ENCODE measurements at regions not wholly inside any gene's neighbourhood (a gene's known extent, or its start where the extent isn't known, plus 50 kb on each side); places are given as distances from the start of the nearest gene placed in this dataset.

DNA sequence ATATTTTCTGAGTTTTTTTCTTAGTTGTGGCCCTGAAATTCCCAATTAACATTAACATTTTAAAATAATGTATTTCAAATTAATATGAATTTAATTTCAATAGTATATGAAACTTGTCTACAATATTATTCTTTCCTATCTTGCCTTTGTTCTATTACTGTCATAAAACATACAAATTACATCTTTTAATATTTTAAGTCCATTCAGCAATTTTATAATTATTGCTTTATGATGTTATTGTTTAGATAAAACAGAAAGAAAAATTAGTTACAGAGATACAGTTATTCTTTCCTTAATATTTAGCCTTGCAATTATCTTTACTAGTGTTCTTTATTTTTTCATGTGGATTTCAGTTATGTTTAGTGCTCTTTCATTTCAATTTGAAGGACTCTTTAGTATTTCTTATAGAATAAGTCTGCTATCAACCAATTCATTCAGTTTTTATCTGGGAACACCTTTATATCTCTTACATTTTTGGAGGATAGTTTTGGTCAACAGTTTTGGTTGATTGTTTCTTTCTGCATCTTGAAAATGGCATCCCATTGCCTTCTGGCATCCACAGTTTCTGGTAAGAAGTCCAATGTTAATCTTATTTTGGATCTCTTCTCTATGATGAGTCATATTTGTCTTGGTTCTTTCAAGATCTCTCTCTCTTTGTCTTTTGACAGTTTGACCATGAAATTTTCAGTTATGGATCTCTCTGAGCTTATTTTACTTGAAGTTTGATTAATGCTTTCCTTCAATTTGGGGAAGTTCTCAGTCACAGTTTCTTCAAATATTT is 76.9 kb upstream of the CHST9 start:
- Mint-ChIP-seq H3K36me3 (no peaks in the 10 kb centered on the region), H3K27me3 (ENCODE audit: low read depth in 3 of 3) (peaks cover 0 to 3% (median 0%) of the 10 kb centered on the region in 3 donors), H3K27ac (no peak overlapping the region), H3K4me3 (no peak overlapping the region), H3K9me3 (peaks cover 0 to 35% (median 17%) of the 10 kb centered on the region in 6 donors), H3K4me1 (no peaks in the 10 kb centered on the region)
- no peak for DNase-seq

GRCh38 chr18:27253571-27253970 is 68.5 kb upstream of the CHST9 start:
- Mint-ChIP-seq H3K27me3 (ENCODE audit: low read depth in 3 of 3) (no peaks in the 10 kb centered on the region), H3K4me1 (no peaks in the 10 kb centered on the region), H3K9me3 (peaks cover 6 to 32% (median 9%) of the 10 kb centered on the region in 6 donors), H3K4me3 (no peak overlapping the region), H3K27ac (no peak overlapping the region), H3K36me3 (peaks cover 0 to 3% (median 0%) of the 10 kb centered on the region in 3 donors)
- no peak for DNase-seq

DNA sequence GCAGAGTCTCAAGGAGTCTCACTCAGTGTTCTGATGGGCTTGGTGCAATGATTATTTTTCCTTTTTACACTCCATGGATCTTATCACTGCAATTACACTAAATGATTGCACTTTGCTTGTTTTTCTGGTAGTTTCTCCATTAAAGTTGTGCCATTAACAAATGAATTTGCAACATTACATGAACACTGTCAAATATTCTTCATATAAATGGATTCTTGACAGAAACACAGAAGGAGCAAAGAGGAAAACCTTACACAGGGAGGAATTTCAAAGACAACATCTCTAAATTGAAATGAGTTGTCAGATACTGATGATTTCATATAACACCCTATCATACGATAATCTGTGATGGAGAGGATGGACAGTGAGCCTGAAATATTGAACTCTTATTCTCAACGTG is 65.4 kb upstream of the CHST9 start:
- Mint-ChIP-seq H3K27me3 (ENCODE audit: low read depth in 3 of 3) (no peaks in the 10 kb centered on the region), H3K27ac (no peak overlapping the region)

DNA sequence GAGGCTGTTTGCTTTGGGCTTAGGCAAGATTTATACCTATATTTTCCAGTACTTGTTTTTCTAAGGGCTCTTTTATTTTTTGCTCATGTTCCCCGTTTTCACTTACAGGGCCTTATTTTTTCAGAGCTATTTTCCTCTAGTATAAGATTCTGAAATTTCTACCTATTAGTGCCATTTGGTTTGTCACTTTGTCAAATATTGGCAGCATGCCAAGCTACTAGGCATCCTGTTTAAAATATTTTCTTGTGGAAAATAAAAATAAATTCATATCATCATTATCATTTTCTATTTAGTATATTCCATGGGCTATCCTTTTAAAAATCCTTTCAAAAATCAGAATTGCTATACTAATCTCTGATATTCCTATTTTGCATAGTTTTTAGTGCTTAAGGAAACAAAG is 64.8 kb upstream of the CHST9 start:
- Mint-ChIP-seq H3K27ac (no peak overlapping the region), H3K4me3 (no peak overlapping the region), H3K9me3 (peaks cover 6 to 32% (median 10%) of the 10 kb centered on the region in 6 donors), H3K36me3 (peaks cover 0 to 3% (median 0%) of the 10 kb centered on the region in 3 donors), H3K27me3 (ENCODE audit: low read depth in 3 of 3) (no peaks in the 10 kb centered on the region), H3K4me1 (no peaks in the 10 kb centered on the region)
- no peak for DNase-seq

More for the DNA sequence above, 65.4 kb upstream of the CHST9 start:
- peaks cover 6 to 32% (median 11%) of the 10 kb centered on the region in 6 donors for H3K9me3 Mint-ChIP-seq
- no peak for DNase-seq
- peaks cover 0 to 3% (median 0%) of the 10 kb centered on the region in 3 donors for H3K36me3 Mint-ChIP-seq
- no peak overlapping the region for H3K4me3 Mint-ChIP-seq
- H3K4me1 Mint-ChIP-seq, result no peaks in the 10 kb centered on the region

DNA sequence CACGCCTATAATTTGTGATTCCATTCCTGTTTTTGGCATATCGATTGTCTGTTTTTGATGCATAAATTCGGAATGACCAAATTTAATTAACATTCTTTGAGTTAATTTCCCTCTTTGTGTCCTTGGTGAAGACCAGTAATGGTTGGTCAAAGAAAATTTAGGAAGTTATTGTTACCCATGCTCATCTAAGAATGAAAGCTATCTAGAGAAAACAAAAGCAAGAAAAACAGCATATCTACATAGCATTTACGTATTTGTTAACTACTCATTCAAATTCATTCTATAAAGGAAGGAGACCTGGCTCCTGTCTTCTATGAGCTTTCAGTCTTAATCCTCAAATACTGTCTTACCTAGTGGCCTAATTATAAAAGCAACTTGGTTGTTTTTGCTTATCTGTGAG is 59.2 kb upstream of the CHST9 start:
- H3K27me3 Mint-ChIP-seq (ENCODE audit: low read depth in 3 of 3), result peaks cover 0 to 2% (median 0%) of the 10 kb centered on the region in 3 donors

GRCh38 chr18:27242392-27243047 is 57.4 kb upstream of the CHST9 start:
- Mint-ChIP-seq H3K4me1 (no peaks in the 10 kb centered on the region), H3K27ac (no peak overlapping the region), H3K9me3 (peaks cover 4 to 21% (median 6%) of the 10 kb centered on the region in 6 donors), H3K4me3 (no peak overlapping the region), H3K36me3 (no peaks in the 10 kb centered on the region), H3K27me3 (ENCODE audit: low read depth in 3 of 3) (peaks cover 0 to 2% (median 0%) of the 10 kb centered on the region in 3 donors)
- no peak for DNase-seq

More for the DNA sequence above, 59.2 kb upstream of the CHST9 start:
- DNase-seq, result no peak
- Mint-ChIP-seq H3K27ac (no peak overlapping the region), H3K4me3 (no peak overlapping the region), H3K4me1 (no peaks in the 10 kb centered on the region), H3K9me3 (peaks cover 4 to 20% (median 8%) of the 10 kb centered on the region in 6 donors), H3K36me3 (peaks cover 0 to 2% (median 0%) of the 10 kb centered on the region in 3 donors)

DNA sequence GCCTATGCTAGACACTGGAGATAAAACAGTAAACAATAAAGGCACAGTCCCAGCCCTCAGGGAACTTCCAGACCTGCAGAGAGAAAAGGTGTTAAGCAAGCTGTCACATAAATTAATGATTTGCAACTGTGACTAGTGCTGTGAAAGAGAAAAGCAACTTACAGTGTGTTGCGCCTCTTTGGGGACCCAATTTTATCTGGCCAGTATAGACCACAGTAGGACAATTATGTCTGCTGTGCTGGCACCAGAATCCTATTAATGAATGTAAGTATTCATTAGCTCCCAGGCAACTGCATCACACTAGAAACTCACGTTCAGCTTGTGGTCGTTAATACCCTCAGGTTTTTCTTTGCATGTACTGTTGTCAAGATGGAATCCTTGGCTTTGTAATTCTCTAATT is 55.3 kb upstream of the CHST9 start:
- H3K4me1 Mint-ChIP-seq, result no peaks in the 10 kb centered on the region
- H3K9me3 Mint-ChIP-seq, result peaks cover 4 to 21% (median 6%) of the 10 kb centered on the region in 6 donors
- H3K4me3 Mint-ChIP-seq, result no peak overlapping the region
- H3K27me3 Mint-ChIP-seq (ENCODE audit: low read depth in 3 of 3), result peaks cover 0 to 2% (median 0%) of the 10 kb centered on the region in 3 donors
- DNase-seq, result no peak
- no peaks in the 10 kb centered on the region for H3K36me3 Mint-ChIP-seq
- H3K27ac Mint-ChIP-seq, result no peak overlapping the region

DNA sequence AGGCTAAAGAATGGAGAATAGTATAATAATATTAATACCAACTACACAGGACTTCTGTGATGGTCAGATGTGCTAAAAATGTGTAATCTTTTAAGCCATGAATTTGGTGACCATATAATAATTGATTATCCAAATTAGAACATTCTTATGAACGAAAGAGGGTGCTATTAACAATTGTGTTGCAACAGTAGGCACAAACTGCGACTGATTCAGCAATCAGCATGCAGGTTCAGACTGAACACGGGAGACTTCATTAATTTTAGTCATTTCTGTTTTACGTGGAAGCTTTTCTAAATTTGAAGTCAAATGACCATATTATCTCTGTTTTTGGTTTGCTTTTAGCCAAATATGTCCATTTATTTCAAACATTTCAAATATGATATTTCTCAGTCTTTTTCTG is 54.6 kb upstream of the CHST9 start:
- Mint-ChIP-seq H3K36me3 (no peaks in the 10 kb centered on the region), H3K27ac (no peak overlapping the region), H3K9me3 (peaks cover 4 to 26% (median 6%) of the 10 kb centered on the region in 6 donors), H3K4me1 (no peaks in the 10 kb centered on the region), H3K4me3 (no peak overlapping the region), H3K27me3 (ENCODE audit: low read depth in 3 of 3) (peaks cover 0 to under 1% (median 0%) of the 10 kb centered on the region in 3 donors)
- DNase-seq, result no peak

DNA sequence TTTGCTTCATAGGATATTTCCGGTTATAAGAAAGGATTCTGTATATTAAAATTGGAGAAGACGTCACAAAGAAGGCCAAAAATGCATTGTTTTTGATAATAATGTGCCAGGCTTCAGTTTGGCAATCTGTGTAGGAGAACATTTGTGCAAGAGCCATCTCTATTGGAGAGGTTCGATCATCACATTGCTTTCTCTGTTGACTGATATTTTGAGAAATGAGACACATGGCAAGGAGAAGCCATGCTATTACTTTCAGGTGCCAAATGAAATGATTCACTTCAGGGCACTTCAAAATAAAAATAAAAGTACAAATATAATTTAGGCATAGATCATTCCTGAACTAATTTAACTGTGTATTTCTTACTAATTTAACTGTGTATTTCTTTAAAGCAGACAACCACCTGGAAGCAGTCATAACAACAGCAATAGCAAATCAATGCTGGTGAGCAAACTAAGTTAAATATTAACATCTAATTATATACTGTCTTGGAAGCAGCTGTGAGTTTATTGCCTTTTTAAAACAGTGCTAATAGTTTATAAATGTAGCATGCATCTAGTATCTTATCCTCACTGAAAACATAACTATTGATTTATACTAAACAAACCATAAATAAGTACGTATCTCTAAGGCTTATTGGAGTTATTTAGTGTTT is 50.2 kb upstream of the CHST9 start:
- Mint-ChIP-seq H3K9me3 (peaks cover 0 to 27% (median 5%) of the 10 kb centered on the region in 6 donors), H3K4me3 (no peak overlapping the region), H3K4me1 (no peaks in the 10 kb centered on the region), H3K27ac (no peak overlapping the region), H3K27me3 (ENCODE audit: low read depth in 3 of 3) (no peaks in the 10 kb centered on the region), H3K36me3 (no peaks in the 10 kb centered on the region)
- no peak for DNase-seq

All from immature natural killer cell (primary cell).